HEK293 (cell line): ENCODE measurements at regions not wholly inside any gene's neighbourhood (a gene's known extent, or its start where the extent isn't known, plus 50 kb on each side); places are given as distances from the start of the nearest gene placed in this dataset.
"Not testable (repeated sequence)": the region's sequence is repeated elsewhere in the genome, so short reads cannot be mapped to it uniquely, and the experiment has no call there.

Experiments used
- CTCF ChIP-seq: fragments of 450-650 bp; formaldehyde crosslinking; IDR thresholded peaks from 2 replicates; pipeline ENCODE4 v1.5.1; 2016; ENCODE audit warnings: missing biosample characterization, missing genetic modification characterization
- ELK4 ChIP-seq: IDR thresholded peaks from 2 replicates; pipeline ENCODE4 v1.6.1; 2011; ENCODE audit warnings: mild to moderate bottlenecking, low read depth, low read length, borderline replicate concordance
- MZF1 ChIP-seq: fragments of 450-650 bp; formaldehyde crosslinking; IDR thresholded peaks from 2 replicates; pipeline ENCODE4 v1.5.1; 2017; ENCODE audit warnings: missing biosample characterization, missing genetic modification characterization, borderline replicate concordance
- PRDM4 ChIP-seq: fragments of 450-650 bp; formaldehyde crosslinking; IDR thresholded peaks from 2 replicates; pipeline ENCODE4 v1.5.1; 2017; ENCODE audit warnings: missing biosample characterization, missing genetic modification characterization
- ZBTB7A ChIP-seq: fragments of 450-650 bp; formaldehyde crosslinking; IDR thresholded peaks from 2 replicates; pipeline ENCODE4 v1.5.1; 2016; ENCODE audit warnings: low read depth, missing biosample characterization, missing genetic modification characterization
- ZNF544 ChIP-seq: fragments of 450-650 bp; formaldehyde crosslinking; IDR thresholded peaks from 2 replicates; pipeline ENCODE4 v1.5.0; 2017; ENCODE audit warnings: missing biosample characterization, missing genetic modification characterization
- ZNF561 ChIP-seq: fragments of 450-650 bp; IDR thresholded peaks from 2 replicates; pipeline ENCODE4 v1.5.1; 2018; ENCODE audit warnings: missing biosample characterization, missing genetic modification characterization, borderline replicate concordance

DNA sequence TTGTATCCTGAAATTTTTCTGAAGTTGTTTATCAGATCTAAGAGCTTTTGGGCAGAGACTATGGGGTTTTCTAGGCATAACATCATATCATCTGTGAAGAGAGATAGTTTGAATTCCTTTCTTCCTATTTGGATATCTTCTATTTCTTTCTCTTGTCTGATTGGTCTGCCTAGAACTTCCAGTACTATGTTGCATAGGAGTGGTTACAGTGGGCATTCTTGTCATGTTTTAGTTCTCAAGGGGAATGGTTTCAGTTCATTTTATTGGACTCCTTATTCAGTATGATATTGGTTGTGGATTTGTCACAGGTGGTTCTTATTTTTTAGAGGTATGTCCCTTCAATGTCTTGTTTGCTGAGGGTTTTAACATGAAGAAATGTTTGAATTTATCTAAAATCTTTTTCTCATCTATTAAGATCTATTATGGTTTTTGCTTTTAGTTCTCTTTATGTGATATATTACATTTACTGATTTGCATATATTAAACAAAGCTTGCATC lies 286.6 kb upstream of the C1QTNF3 start:
- not testable (repeated sequence) for TF ChIP-seq CTCF; ZBTB7A; ZNF544; MZF1 (tag by site-specific recombination); ELK4; PRDM4 (tag by site-specific recombination); ZNF561 (tag by site-specific recombination)
